GM12878 (cell line): ENCODE measurements at regions not wholly inside any gene's neighbourhood (a gene's known extent, or its start where the extent isn't known, plus 50 kb on each side); places are given as distances from the start of the nearest gene placed in this dataset.
A peak's percentile ranks its signal among the peaks of the same experiment; 100 is the strongest.

Experiments used
- ATAC-seq: fragments of 200-7000 bp; cut with Tn5 transposase; 3 replicates; pipeline ENCODE4 v1.9.1; 2020; ENCODE audit warnings: mild to moderate bottlenecking, moderate library complexity
- BruUV-seq: library from RNA; stranded (reverse); fragments of 400-500 nt; replicated peaks from 2 replicates; lab custom pipeline; 2021; lab: Mats Ljungman, UMichigan
- CTCF ChIA-PET: fragments of 300-600 bp; sonication (Branson Sonifier 250); formaldehyde crosslinking; extraction: SDS; loops from one replicate; lab custom pipeline; 2021; ENCODE audit warnings: inconsistent platforms; lab: Yijun Ruan, JAX
- POLR2A ChIA-PET: fragments of 350-600 bp; formaldehyde crosslinking; extraction: SDS; loops from one replicate; lab custom pipeline; 2021; ENCODE audit warnings: inconsistent platforms; lab: Charles Lee
- RAD21 ChIA-PET: fragments of 300-600 bp; sonication (Branson Sonifier 250); formaldehyde crosslinking; loops from one replicate; lab custom pipeline; 2023; ENCODE audit warnings: antibody characterized with exemption; ENCODE audit not compliant: unreplicated experiment; lab: Charles Lee
- SMC1A ChIA-PET: fragments of 300-600 bp; sonication (Branson Sonifier 250); formaldehyde crosslinking; loops from one replicate; lab custom pipeline; 2023; ENCODE audit not compliant: unreplicated experiment, uncharacterized antibody; lab: Charles Lee
- DNase-seq: peaks from one replicate; pipeline ENCODE4 v3.0.0-alpha.2; 2011; ENCODE audit warnings: low read depth, low spot score
- FAIRE-seq: peaks from 3 replicates; lab custom pipeline; 2011; peaks lifted over from hg19 to GRCh38; lab: Jason Lieb, UNC
- H2AFZ ChIP-seq: 2 replicates; pipeline ENCODE4 v1.6.0; 2011; ENCODE audit warnings: low read depth, low read length, control low read depth; ENCODE audit not compliant: control insufficient read depth
- H3K27ac ChIP-seq: 2 replicates; pipeline ENCODE4 v1.5.1; 2011; ENCODE audit warnings: control low read depth; ENCODE audit not compliant: control insufficient read depth, insufficient read depth
- H3K27me3 ChIP-seq, 2 experiments: replicated peaks in 1 of 2; 2 replicates each; pipeline versions ENCODE4 v1.6.0 to v1.6.1; 2011; ENCODE audit warnings: low read length in 1 of 2; ENCODE audit not compliant: control insufficient read depth in 2 of 2, insufficient read depth in 2 of 2
- H3K36me3 ChIP-seq, 2 experiments: 2 replicates each; pipeline ENCODE4 v1.5.1; 2011; ENCODE audit warnings: low read length in 1 of 2; ENCODE audit not compliant: control insufficient read depth in 2 of 2, insufficient read depth in 2 of 2
- H3K4me1 ChIP-seq: 2 replicates; pipeline ENCODE4 v1.6.1; 2011; ENCODE audit warnings: mild to moderate bottlenecking, low read length, moderate library complexity, mixed read lengths; ENCODE audit not compliant: control insufficient read depth, insufficient read depth
- H3K4me2 ChIP-seq: 2 replicates; pipeline ENCODE4 v1.6.0; 2011; ENCODE audit warnings: control low read depth; ENCODE audit not compliant: control insufficient read depth, insufficient read depth
- H3K4me3 ChIP-seq: fragments of 200-600 bp; sonication (generic); 2 replicates; pipeline ENCODE4 v1.5.1; 2016
- H3K79me2 ChIP-seq: 2 replicates; pipeline ENCODE4 v1.6.0; 2011; ENCODE audit warnings: low read length; ENCODE audit not compliant: control insufficient read depth, insufficient read depth
- H3K9ac ChIP-seq: 2 replicates; pipeline ENCODE4 v1.8.0; 2011; ENCODE audit warnings: low read length, control low read depth, mixed read lengths; ENCODE audit not compliant: control insufficient read depth, insufficient read depth
- H3K9me3 ChIP-seq: replicated peaks from 3 replicates; pipeline ENCODE4 v1.5.1; 2011; ENCODE audit warnings: mild to moderate bottlenecking, low read length; ENCODE audit not compliant: control insufficient read depth, insufficient read depth
- H4K20me1 ChIP-seq: 2 replicates; pipeline ENCODE4 v1.6.0; 2011; ENCODE audit not compliant: control insufficient read depth, insufficient read depth
- ETV6 ChIP-seq, 2 experiments: fragments of 450-650 bp in 1 of 2; IDR thresholded peaks in 1 of 2; conservative IDR thresholded peaks in 1 of 2; 2 replicates each; pipeline ENCODE4 v1.6.1; 2014; ENCODE audit warnings: antibody characterized with exemption in 1 of 2, borderline replicate concordance in 1 of 2, low read depth in 1 of 2, mild to moderate bottlenecking in 1 of 2, moderate library complexity in 1 of 2
- MYB ChIP-seq: fragments of 150-350 bp; IDR thresholded peaks from 2 replicates; pipeline ENCODE4 v1.6.1; 2014; ENCODE audit warnings: mild to moderate bottlenecking, low read depth, low read length, borderline replicate concordance
- SMC3 ChIP-seq: IDR thresholded peaks from 2 replicates; pipeline ENCODE4 v1.6.1; 2011; ENCODE audit warnings: low read length, improper control_type of control experiment, borderline replicate concordance
- TARDBP ChIP-seq: IDR thresholded peaks from 2 replicates; pipeline ENCODE4 v1.6.1; 2016; ENCODE audit warnings: borderline replicate concordance
- ZNF217 ChIP-seq: fragments of 450-650 bp; IDR thresholded peaks from 2 replicates; pipeline ENCODE4 v1.6.1; 2017; ENCODE audit warnings: antibody characterized with exemption, mild to moderate bottlenecking
- ZNF622 ChIP-seq: fragments of 450-650 bp; IDR thresholded peaks from 2 replicates; pipeline ENCODE4 v1.6.1; 2017; ENCODE audit warnings: mild to moderate bottlenecking, inconsistent platforms
- WGBS: methylation state at CpG from one replicate; pipeline ENCODE4 v1.1.6; 2016; ENCODE audit warnings: low lambda C conversion rate; ENCODE audit not compliant: insufficient replicate concordance, insufficient coverage; ENCODE audit errors: missing lambda C conversion rate; 5-methylcytosine and 5-hydroxymethylcytosine counted together
- in situ Hi-C: fragments of 300-500 bp; cut with MboI; formaldehyde crosslinking; loops from 9 replicates; pipeline ENCODE4 v1.14.3; 2018; ENCODE audit warnings: mixed read lengths
- intact Hi-C: fragments of 100-400 bp; cut with micrococcal nuclease; formaldehyde crosslinking; loops from one replicate; pipeline ENCODE4 v1.14.2; 2022; ENCODE audit not compliant: unreplicated experiment
- TF ChIP-seq, protein P1 (sequence below): fragments of 450-650 bp; IDR thresholded peaks from 2 replicates; pipeline ENCODE4 v1.6.1; 2017; ENCODE audit warnings: mild to moderate bottlenecking, moderate library complexity
- TF ChIP-seq, protein P2 (sequence below): fragments of 450-650 bp; IDR thresholded peaks from 2 replicates; pipeline ENCODE4 v1.6.1; 2017; ENCODE audit warnings: mild to moderate bottlenecking, moderate library complexity
- TF ChIP-seq, protein P3 (sequence below): fragments of 150-350 bp; IDR thresholded peaks from 2 replicates; pipeline ENCODE4 v1.6.1; 2016; ENCODE audit warnings: low read depth, low read length

DNA sequence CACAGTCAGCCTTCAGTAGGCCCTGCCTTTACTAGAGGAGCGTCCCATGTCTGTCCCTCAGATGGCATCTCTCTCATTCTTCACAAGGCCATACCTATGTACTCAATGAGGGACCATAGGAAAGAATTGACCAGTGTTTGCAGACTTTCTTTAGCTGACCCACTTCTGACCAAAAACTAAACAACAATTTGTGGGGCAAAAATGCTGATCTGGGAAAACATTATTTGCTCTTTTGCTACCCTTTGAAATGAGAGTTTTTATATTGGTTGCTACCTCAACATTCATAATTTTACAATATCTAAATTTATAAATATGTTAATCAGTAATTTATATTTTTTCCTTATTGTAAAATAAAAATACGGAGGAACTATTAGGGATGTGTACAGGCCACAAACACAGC lies 539.4 kb upstream of the GJE1 start (continued):
- TF ChIP-seq, protein P1, sequence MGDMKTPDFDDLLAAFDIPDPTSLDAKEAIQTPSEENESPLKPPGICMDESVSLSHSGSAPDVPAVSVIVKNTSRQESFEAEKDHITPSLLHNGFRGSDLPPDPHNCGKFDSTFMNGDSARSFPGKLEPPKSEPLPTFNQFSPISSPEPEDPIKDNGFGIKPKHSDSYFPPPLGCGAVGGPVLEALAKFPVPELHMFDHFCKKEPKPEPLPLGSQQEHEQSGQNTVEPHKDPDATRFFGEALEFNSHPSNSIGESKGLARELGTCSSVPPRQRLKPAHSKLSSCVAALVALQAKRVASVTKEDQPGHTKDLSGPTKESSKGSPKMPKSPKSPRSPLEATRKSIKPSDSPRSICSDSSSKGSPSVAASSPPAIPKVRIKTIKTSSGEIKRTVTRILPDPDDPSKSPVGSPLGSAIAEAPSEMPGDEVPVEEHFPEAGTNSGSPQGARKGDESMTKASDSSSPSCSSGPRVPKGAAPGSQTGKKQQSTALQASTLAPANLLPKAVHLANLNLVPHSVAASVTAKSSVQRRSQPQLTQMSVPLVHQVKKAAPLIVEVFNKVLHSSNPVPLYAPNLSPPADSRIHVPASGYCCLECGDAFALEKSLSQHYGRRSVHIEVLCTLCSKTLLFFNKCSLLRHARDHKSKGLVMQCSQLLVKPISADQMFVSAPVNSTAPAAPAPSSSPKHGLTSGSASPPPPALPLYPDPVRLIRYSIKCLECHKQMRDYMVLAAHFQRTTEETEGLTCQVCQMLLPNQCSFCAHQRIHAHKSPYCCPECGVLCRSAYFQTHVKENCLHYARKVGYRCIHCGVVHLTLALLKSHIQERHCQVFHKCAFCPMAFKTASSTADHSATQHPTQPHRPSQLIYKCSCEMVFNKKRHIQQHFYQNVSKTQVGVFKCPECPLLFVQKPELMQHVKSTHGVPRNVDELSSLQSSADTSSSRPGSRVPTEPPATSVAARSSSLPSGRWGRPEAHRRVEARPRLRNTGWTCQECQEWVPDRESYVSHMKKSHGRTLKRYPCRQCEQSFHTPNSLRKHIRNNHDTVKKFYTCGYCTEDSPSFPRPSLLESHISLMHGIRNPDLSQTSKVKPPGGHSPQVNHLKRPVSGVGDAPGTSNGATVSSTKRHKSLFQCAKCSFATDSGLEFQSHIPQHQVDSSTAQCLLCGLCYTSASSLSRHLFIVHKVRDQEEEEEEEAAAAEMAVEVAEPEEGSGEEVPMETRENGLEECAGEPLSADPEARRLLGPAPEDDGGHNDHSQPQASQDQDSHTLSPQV = no peak

DNA sequence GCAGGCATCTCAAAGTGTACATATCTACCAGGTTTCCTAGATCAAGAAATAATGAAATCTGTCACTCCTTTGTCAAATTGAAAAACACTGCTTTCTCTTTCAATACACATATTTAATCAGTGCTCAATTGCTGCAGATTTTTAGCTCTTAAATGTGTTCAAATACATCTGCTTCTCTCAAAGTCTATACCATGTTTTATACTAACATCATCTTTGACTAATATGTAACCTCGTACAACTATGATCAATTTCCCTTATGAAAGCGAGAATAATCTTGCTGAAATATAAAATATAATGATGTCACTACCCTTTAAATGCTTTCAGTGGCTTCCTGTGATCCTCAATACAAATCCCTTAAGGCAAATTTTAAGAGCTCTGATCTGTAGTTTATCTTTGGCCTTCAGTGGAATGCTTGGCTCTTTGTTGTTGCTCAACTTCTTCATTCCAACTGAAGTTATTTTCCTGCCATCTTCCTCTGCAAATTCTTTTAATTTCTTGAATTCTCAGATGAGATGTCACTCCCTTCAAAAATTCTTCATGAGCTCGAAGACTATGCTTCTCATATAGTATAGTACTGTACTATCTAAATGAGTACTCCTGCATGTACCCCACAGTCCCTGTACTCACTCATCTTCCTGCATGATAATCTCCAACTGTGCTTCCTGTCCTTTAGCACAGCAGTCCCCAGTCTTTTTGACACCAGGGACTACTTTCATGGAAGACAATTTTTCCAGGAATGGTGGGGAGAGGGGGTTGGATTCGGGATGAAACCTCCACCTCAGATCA lies 545.1 kb upstream of the GJE1 start:
- WGBS = 18% methylated on average over 4 of the region's 4 CpGs
- DNase-seq (no peak), FAIRE-seq (no peak)
- Histone ChIP-seq H3K79me2 (no peaks in the 10 kb centered on the region), H3K9ac (no peak overlapping the region), H3K9me3 (no peaks in the 10 kb centered on the region), H3K4me2 (no peak overlapping the region), H3K4me1 (no peaks in the 10 kb centered on the region), H3K36me3 (no peaks in the 10 kb centered on the region), H4K20me1 (no peaks in the 10 kb centered on the region), H3K27me3 (no peaks in the 10 kb centered on the region), H2AFZ (no peak overlapping the region)
- intact Hi-C loops = no loop called here
- CTCF ChIA-PET = interaction anchor here (1.3 kb wide), 1 partner anchor 9 kb away, joined by 3 read pairs; no protein-coding TSS in a partner anchor
- in situ Hi-C loops = no loop called here
- no peak for TF ChIP-seq SMC3
- TF ChIP-seq, protein P2, sequence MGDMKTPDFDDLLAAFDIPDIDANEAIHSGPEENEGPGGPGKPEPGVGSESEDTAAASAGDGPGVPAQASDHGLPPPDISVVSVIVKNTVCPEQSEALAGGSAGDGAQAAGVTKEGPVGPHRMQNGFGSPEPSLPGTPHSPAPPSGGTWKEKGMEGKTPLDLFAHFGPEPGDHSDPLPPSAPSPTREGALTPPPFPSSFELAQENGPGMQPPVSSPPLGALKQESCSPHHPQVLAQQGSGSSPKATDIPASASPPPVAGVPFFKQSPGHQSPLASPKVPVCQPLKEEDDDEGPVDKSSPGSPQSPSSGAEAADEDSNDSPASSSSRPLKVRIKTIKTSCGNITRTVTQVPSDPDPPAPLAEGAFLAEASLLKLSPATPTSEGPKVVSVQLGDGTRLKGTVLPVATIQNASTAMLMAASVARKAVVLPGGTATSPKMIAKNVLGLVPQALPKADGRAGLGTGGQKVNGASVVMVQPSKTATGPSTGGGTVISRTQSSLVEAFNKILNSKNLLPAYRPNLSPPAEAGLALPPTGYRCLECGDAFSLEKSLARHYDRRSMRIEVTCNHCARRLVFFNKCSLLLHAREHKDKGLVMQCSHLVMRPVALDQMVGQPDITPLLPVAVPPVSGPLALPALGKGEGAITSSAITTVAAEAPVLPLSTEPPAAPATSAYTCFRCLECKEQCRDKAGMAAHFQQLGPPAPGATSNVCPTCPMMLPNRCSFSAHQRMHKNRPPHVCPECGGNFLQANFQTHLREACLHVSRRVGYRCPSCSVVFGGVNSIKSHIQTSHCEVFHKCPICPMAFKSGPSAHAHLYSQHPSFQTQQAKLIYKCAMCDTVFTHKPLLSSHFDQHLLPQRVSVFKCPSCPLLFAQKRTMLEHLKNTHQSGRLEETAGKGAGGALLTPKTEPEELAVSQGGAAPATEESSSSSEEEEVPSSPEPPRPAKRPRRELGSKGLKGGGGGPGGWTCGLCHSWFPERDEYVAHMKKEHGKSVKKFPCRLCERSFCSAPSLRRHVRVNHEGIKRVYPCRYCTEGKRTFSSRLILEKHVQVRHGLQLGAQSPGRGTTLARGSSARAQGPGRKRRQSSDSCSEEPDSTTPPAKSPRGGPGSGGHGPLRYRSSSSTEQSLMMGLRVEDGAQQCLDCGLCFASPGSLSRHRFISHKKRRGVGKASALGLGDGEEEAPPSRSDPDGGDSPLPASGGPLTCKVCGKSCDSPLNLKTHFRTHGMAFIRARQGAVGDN = no peak
- no peak for TF ChIP-seq TARDBP
- no peak for TF ChIP-seq ETV6 (conservative IDR thresholded peaks at IDR 0.05 in 1 of 2, IDR thresholded peaks at IDR 0.05 in 1 of 2; ENCODE audit: borderline replicate concordance in 1 of 2, low read depth in 1 of 2)
- TF ChIP-seq, protein P3, sequence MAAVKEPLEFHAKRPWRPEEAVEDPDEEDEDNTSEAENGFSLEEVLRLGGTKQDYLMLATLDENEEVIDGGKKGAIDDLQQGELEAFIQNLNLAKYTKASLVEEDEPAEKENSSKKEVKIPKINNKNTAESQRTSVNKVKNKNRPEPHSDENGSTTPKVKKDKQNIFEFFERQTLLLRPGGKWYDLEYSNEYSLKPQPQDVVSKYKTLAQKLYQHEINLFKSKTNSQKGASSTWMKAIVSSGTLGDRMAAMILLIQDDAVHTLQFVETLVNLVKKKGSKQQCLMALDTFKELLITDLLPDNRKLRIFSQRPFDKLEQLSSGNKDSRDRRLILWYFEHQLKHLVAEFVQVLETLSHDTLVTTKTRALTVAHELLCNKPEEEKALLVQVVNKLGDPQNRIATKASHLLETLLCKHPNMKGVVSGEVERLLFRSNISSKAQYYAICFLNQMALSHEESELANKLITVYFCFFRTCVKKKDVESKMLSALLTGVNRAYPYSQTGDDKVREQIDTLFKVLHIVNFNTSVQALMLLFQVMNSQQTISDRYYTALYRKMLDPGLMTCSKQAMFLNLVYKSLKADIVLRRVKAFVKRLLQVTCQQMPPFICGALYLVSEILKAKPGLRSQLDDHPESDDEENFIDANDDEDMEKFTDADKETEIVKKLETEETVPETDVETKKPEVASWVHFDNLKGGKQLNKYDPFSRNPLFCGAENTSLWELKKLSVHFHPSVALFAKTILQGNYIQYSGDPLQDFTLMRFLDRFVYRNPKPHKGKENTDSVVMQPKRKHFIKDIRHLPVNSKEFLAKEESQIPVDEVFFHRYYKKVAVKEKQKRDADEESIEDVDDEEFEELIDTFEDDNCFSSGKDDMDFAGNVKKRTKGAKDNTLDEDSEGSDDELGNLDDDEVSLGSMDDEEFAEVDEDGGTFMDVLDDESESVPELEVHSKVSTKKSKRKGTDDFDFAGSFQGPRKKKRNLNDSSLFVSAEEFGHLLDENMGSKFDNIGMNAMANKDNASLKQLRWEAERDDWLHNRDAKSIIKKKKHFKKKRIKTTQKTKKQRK = no peak
- no peak for TF ChIP-seq ZNF217
- no peak for TF ChIP-seq ZNF622
- TF ChIP-seq MYB = no peak
- TF ChIP-seq, all 136 proteins: peak for 0
- ATAC-seq = peak; percentile 26
- Histone ChIP-seq H3K4me3 (no peak overlapping the region), H3K27ac (no peak overlapping the region)
- ChIA-PET RAD21 (no interaction called here), POLR2A (no interaction called here), SMC1A (no interaction called here)
- BruUV-seq = no TSS peak
